PC-3 (cell line): ENCODE measurements at regions not wholly inside any gene's neighbourhood (a gene's known extent, or its start where the extent isn't known, plus 50 kb on each side); places are given as distances from the start of the nearest gene placed in this dataset.

Experiments used
- ATAC-seq: fragments of 200-7000 bp; cut with Tn5 transposase; 2 replicates; pipeline ENCODE4 v1.9.1; 2020; ENCODE audit warnings: mild to moderate bottlenecking, moderate library complexity
- BruUV-seq: library from RNA; stranded (reverse); fragments of 400-500 nt; replicated peaks from 2 replicates; lab custom pipeline; 2021; lab: Mats Ljungman, UMichigan
- CTCF ChIA-PET: fragments of 300-600 bp; sonication (Branson Sonifier 250); formaldehyde crosslinking; loops from one replicate; lab custom pipeline; 2022; ENCODE audit warnings: antibody characterized with exemption; lab: Charles Lee
- POLR2A ChIA-PET: fragments of 300-600 bp; sonication (Branson Sonifier 250); formaldehyde crosslinking; loops from one replicate; lab custom pipeline; 2022; ENCODE audit warnings: antibody characterized with exemption; ENCODE audit not compliant: unreplicated experiment; lab: Charles Lee
- DNase-seq: peaks from one replicate; pipeline ENCODE4 v3.0.0-alpha.2; 2015
- H2AFZ ChIP-seq: fragments of 300-600 bp; sonication (generic); 2 replicates; pipeline ENCODE4 v1.6.0; 2016; ENCODE audit warnings: antibody characterized with exemption, low read length
- H3F3A ChIP-seq: fragments of 300-600 bp; sonication (generic); one replicate; pipeline ENCODE4 v1.6.0; 2017; ENCODE audit warnings: antibody characterized with exemption, low read length, control low read depth, mild to moderate bottlenecking; ENCODE audit not compliant: unreplicated experiment
- H3K27ac ChIP-seq: fragments of 300-600 bp; sonication (generic); 2 replicates; pipeline ENCODE4 v1.5.1; 2016; ENCODE audit warnings: mild to moderate bottlenecking, low read length
- H3K27me3 ChIP-seq: fragments of 300-600 bp; sonication (generic); 2 replicates; pipeline ENCODE4 v1.6.1; 2016; ENCODE audit warnings: low read length, mixed read lengths
- H3K36me3 ChIP-seq: fragments of 300-600 bp; sonication (generic); 2 replicates; pipeline ENCODE4 v1.6.1; 2016; ENCODE audit warnings: low read depth, mixed run types, low read length, mixed read lengths
- H3K4me1 ChIP-seq: fragments of 300-600 bp; sonication (generic); 2 replicates; pipeline ENCODE4 v1.5.1; 2016; ENCODE audit warnings: low read length; ENCODE audit not compliant: insufficient read depth
- H3K4me2 ChIP-seq: fragments of 300-600 bp; sonication (generic); 2 replicates; pipeline ENCODE4 v1.6.0; 2016; ENCODE audit warnings: low read length
- H3K4me3 ChIP-seq: fragments of 300-600 bp; sonication (generic); 2 replicates; pipeline ENCODE4 v1.5.1; 2016; ENCODE audit warnings: mild to moderate bottlenecking, low read length, mixed read lengths
- H3K79me2 ChIP-seq: fragments of 300-600 bp; sonication (generic); 2 replicates; pipeline ENCODE4 v1.6.1; 2017; ENCODE audit warnings: low read length, mixed read lengths
- H3K9ac ChIP-seq: fragments of 300-600 bp; sonication (generic); 2 replicates; pipeline ENCODE4 v1.6.0; 2016; ENCODE audit warnings: mild to moderate bottlenecking, low read length
- H3K9me2 ChIP-seq: fragments of 300-600 bp; sonication (generic); replicated peaks from 2 replicates; pipeline ENCODE4 v1.6.1; 2016; ENCODE audit warnings: mixed run types, low read length, mixed read lengths
- H3K9me3 ChIP-seq: fragments of 300-600 bp; sonication (generic); 2 replicates; pipeline ENCODE4 v1.6.1; 2016; ENCODE audit warnings: low read length, mixed read lengths
- H4K20me1 ChIP-seq: fragments of 300-600 bp; sonication (generic); 2 replicates; pipeline ENCODE4 v1.6.1; 2016; ENCODE audit warnings: low read length, mixed read lengths
- EZH2 ChIP-seq: fragments of 300-600 bp; sonication (generic); IDR thresholded peaks from one replicate; pipeline ENCODE4 v1.6.1; 2017; ENCODE audit warnings: antibody characterized with exemption, mild to moderate bottlenecking, low read length; ENCODE audit not compliant: unreplicated experiment
- EZH2phosphoT487 ChIP-seq: fragments of 300-600 bp; sonication (generic); IDR thresholded peaks from 2 replicates; pipeline ENCODE4 v1.6.1; 2018; ENCODE audit warnings: mild to moderate bottlenecking, antibody characterized with exemption, low read length, borderline replicate concordance
- intact Hi-C: fragments of 100-400 bp; cut with micrococcal nuclease; formaldehyde crosslinking; loops from 2 replicates; pipeline ENCODE4 v1.9.0; 2023
- TF ChIP-seq, protein P1 (sequence below): fragments of 300-600 bp; sonication (generic); conservative IDR thresholded peaks from 2 replicates; pipeline ENCODE4 v1.5.1; 2017; ENCODE audit warnings: antibody characterized with exemption, low read depth, mild to moderate bottlenecking, low read length

DNA sequence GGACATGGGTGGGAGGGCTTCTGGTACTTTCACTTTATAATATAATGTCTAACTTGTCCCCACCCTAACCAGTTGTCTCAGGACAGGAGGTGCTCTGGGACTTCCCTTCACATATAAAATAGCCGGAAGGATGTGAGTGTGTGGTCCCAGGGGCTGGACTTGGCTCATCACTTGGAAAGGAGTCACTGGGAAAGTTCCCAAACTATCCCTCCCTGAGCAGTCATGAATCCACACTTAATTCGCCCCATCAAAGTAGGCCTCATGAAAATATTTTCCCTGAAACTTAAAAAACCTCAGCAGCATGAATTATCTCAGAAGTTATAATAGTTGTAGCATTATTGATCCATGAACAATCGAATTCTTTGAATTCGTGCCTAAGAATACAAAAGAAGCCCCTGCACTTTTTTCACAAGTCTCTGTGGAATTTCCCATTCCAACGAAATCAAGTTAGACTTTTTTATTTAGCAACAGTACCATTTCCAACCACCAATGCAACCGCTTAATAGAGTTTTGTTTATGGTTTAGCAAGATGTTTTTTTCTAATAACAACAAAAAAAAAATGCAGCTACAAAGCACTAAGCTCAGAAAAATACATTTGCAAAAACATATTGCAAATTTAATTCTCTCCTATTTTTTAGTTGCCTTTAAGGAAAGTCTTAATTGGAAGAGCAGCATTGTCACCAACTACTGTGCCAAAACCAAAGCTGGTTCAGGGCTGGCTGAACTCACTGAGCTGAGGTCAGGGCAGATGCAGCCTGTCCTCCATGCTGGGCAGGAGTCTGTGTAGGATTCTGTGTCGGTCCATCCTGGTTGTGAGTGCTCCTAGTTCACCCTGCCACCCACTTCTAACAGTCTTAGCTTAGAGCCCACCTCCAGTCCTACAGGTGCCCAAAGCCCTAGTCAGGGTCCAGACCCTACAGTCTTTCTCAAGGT lies 68.8 kb upstream of the SPTBN1 start:
- Histone ChIP-seq H3F3A (no peaks in the 10 kb centered on the region), H3K27me3 (peaks cover 8% of the 10 kb centered on the region; the same call in 1 of the 2 replicates), H3K9me3 (no peaks in the 10 kb centered on the region), H3K79me2 (no peaks in the 10 kb centered on the region), H4K20me1 (no peaks in the 10 kb centered on the region), H3K4me3 (no peak overlapping the region), H3K4me2 (no peak overlapping the region), H3K27ac (no peak overlapping the region), H3K9ac (no peak overlapping the region), H3K36me3 (no peaks in the 10 kb centered on the region), H3K9me2 (no peaks in the 10 kb centered on the region), H3K4me1 (no peaks in the 10 kb centered on the region), H2AFZ (no peak overlapping the region)
- CTCF ChIA-PET: no interaction called here
- no peak for ATAC-seq
- DNase-seq: no peak
- intact Hi-C loops: no loop called here
- TF ChIP-seq, protein P1, sequence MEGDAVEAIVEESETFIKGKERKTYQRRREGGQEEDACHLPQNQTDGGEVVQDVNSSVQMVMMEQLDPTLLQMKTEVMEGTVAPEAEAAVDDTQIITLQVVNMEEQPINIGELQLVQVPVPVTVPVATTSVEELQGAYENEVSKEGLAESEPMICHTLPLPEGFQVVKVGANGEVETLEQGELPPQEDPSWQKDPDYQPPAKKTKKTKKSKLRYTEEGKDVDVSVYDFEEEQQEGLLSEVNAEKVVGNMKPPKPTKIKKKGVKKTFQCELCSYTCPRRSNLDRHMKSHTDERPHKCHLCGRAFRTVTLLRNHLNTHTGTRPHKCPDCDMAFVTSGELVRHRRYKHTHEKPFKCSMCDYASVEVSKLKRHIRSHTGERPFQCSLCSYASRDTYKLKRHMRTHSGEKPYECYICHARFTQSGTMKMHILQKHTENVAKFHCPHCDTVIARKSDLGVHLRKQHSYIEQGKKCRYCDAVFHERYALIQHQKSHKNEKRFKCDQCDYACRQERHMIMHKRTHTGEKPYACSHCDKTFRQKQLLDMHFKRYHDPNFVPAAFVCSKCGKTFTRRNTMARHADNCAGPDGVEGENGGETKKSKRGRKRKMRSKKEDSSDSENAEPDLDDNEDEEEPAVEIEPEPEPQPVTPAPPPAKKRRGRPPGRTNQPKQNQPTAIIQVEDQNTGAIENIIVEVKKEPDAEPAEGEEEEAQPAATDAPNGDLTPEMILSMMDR: no peak
- TF ChIP-seq EZH2: no peak
- no peak for TF ChIP-seq EZH2phosphoT487
- POLR2A ChIA-PET: no interaction called here
- no TSS peak for BruUV-seq

DNA sequence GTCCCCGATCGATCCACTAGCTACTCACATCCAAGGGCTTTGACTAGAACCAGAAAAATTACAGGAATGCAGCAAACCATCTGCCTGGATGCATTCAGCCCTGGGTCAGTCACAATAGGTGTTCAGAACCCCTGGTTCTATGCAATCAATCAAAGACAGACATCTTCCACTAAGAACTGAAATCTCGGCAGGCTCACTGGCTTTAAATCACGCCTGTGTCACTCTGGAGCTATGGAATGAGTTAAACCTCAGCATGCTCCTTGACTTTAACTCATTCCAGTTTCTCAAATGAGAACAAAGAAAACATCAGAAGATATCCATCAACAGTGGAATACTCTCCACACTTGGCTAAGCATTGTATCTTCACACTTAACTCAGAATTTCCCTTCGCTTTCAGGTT lies 68.1 kb upstream of the SPTBN1 start:
- POLR2A ChIA-PET: no interaction called here
- H3K4me2 ChIP-seq: no peak overlapping the region
- H3K4me1 ChIP-seq: no peaks in the 10 kb centered on the region
- CTCF ChIA-PET: no interaction called here
- H3K9me3 ChIP-seq: no peaks in the 10 kb centered on the region
- H3K27me3 ChIP-seq: peaks cover 8% of the 10 kb centered on the region; the same call in 1 of the 2 replicates
- no peaks in the 10 kb centered on the region for H3K79me2 ChIP-seq
- no peaks in the 10 kb centered on the region for H3F3A ChIP-seq
- no peaks in the 10 kb centered on the region for H3K9me2 ChIP-seq
- no peak overlapping the region for H3K4me3 ChIP-seq
- H3K36me3 ChIP-seq: no peaks in the 10 kb centered on the region
- H2AFZ ChIP-seq: no peak overlapping the region
- ATAC-seq (no peak), DNase-seq (no peak)
- TF ChIP-seq, protein P1: no peak
- TF ChIP-seq EZH2phosphoT487 (no peak), EZH2 (no peak)
- no peak overlapping the region for H3K9ac ChIP-seq
- intact Hi-C loops: no loop called here
- no peak overlapping the region for H3K27ac ChIP-seq
- BruUV-seq: no TSS peak
- H4K20me1 ChIP-seq: no peaks in the 10 kb centered on the region
